ENCODE measurements at regions not wholly inside any gene's neighbourhood (a gene's known extent, or its start where the extent isn't known, plus 50 kb on each side); places are given as distances from the start of the nearest gene placed in this dataset.
A peak's percentile ranks its signal among the peaks of the same experiment; 100 is the strongest.

DNA sequence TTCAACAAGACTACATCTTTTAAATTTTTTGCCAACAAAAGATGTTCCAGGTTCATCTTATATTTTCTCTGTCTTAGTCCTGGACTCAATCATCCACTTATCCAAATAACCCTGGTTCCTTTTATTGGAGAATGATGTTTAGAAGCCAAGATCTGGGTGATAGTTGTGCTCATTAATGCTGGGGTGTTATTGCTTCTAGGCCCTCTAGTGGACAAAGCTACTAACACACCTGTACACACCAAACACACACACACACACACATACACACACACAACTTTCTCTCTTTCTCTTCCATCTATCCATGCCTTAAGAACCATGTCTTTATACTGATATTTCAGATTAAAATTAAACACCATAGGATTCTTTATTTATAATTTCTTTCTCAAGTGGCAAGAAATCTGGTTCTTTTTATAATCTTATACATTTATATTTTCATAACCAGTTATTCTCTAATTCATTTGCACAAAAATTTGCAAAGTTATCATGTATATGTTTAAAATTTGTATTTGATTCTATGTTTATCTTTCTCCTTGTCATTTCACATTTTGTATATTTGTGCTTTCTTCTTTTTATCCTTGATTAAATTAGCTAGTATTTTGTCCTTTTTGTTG is 179.1 kb upstream of the SMIM23 start:
- Histone ChIP-seq H3K9ac (ENCODE audit: low read length) (no peak overlapping the region), H4K20me1 (ENCODE audit: insufficient read depth, low read length) (no peaks in the 10 kb centered on the region), H3K4me3 (ENCODE audit: low read depth, low read length, poor library complexity, severe bottlenecking) (no peak overlapping the region), H3K36me3 (ENCODE audit: insufficient read depth, low read length) (no peaks in the 10 kb centered on the region), H3K9me3 (ENCODE audit: low read length) (no peaks in the 10 kb centered on the region), H3K27me3 (ENCODE audit: insufficient read depth, low read length) (no peaks in the 10 kb centered on the region), H3K9me2 (ENCODE audit: low read depth, low read length) (no peaks in the 10 kb centered on the region), H3F3A (ENCODE audit: insufficient read depth, low read length) (no peaks in the 10 kb centered on the region), H3K79me2 (ENCODE audit: insufficient read depth, low read length) (no peaks in the 10 kb centered on the region), H3K4me2 (ENCODE audit: low read length) (no peak overlapping the region), H3K4me1 (ENCODE audit: insufficient read depth, low read length, severe bottlenecking) (no peaks in the 10 kb centered on the region), H2AFZ (ENCODE audit: low read length) (no peak overlapping the region), H3K27ac (ENCODE audit: low read depth, low read length, poor library complexity, severe bottlenecking) (no peak overlapping the region)
- TF ChIP-seq EZH2 (IDR thresholded peaks at IDR 0.05; ENCODE audit: borderline replicate concordance, low read length), result no peak
- TF ChIP-seq, protein P1, sequence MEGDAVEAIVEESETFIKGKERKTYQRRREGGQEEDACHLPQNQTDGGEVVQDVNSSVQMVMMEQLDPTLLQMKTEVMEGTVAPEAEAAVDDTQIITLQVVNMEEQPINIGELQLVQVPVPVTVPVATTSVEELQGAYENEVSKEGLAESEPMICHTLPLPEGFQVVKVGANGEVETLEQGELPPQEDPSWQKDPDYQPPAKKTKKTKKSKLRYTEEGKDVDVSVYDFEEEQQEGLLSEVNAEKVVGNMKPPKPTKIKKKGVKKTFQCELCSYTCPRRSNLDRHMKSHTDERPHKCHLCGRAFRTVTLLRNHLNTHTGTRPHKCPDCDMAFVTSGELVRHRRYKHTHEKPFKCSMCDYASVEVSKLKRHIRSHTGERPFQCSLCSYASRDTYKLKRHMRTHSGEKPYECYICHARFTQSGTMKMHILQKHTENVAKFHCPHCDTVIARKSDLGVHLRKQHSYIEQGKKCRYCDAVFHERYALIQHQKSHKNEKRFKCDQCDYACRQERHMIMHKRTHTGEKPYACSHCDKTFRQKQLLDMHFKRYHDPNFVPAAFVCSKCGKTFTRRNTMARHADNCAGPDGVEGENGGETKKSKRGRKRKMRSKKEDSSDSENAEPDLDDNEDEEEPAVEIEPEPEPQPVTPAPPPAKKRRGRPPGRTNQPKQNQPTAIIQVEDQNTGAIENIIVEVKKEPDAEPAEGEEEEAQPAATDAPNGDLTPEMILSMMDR (IDR thresholded peaks at IDR 0.05; ENCODE audit: low read length), result peak; percentile 53

DNA sequence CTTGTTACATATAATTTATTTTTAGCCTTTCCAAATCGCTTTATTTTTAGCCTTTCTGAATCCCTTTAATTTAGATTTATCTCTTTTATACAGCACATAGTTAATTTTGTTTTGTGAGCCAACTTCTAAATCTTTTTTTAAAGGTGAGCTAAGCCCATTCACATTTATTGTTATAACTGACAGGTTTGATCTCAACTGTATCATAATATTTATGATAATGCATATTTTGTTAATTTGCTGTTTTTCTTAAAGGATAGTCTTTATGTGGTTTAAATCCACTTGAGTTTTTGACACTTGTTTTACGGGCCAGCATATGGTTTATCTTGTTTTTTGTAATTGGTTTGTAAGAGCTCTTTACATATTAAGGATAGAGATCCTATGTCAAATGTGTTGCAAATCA is 177.8 kb upstream of the SMIM23 start:
- no peaks in the 10 kb centered on the region for H3K4me1 ChIP-seq (ENCODE audit: insufficient read depth, low read length, severe bottlenecking)
- no peak for TF ChIP-seq EZH2 (IDR thresholded peaks at IDR 0.05; ENCODE audit: borderline replicate concordance, low read length)
- TF ChIP-seq, protein P1 (IDR thresholded peaks at IDR 0.05; ENCODE audit: low read length), result no peak
- no peaks in the 10 kb centered on the region for H3K9me3 ChIP-seq (ENCODE audit: low read length)
- no peaks in the 10 kb centered on the region for H4K20me1 ChIP-seq (ENCODE audit: insufficient read depth, low read length)
- no peak overlapping the region for H3K9ac ChIP-seq (ENCODE audit: low read length)
- no peaks in the 10 kb centered on the region for H3K79me2 ChIP-seq (ENCODE audit: insufficient read depth, low read length)
- no peak overlapping the region for H2AFZ ChIP-seq (ENCODE audit: low read length)
- no peaks in the 10 kb centered on the region for H3K27me3 ChIP-seq (ENCODE audit: insufficient read depth, low read length)
- H3K9me2 ChIP-seq (ENCODE audit: low read depth, low read length), result no peaks in the 10 kb centered on the region
- H3K36me3 ChIP-seq (ENCODE audit: insufficient read depth, low read length), result no peaks in the 10 kb centered on the region
- no peak overlapping the region for H3K4me2 ChIP-seq (ENCODE audit: low read length)
- H3F3A ChIP-seq (ENCODE audit: insufficient read depth, low read length), result no peaks in the 10 kb centered on the region
- no peak overlapping the region for H3K4me3 ChIP-seq (ENCODE audit: low read depth, low read length, poor library complexity, severe bottlenecking)
- H3K27ac ChIP-seq (ENCODE audit: low read depth, low read length, poor library complexity, severe bottlenecking), result no peak overlapping the region

DNA sequence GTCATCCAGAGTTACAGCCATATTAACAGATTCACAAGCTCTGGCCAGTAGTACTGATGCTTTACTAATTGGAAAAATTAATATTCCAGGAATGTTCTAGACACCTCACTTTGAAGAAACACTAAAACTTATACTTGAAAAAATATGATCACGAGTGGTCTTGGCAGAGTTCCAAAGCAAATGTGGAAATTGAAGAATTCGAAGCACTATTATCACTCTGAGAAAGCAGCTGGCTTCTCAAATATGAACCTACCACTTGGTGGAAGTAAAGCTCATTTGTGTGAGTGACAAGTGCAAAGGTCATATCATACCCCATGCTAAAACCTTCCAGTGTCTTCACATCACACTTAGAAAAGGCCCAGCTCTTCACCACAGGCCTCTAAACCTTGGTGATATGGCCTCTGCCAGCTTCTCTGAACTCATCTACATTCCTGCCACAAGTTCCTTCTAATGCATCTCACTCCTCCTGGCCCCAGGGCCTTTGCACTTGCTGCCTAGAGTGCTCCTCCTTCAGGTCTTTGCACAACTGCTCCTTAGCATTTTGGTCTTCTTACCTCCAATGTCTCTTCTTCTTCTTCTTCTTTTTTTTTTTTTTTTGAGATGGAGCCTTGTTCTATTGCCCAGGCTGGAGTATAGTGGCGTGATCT is 175.7 kb upstream of the SMIM23 start:
- H3K9me2 ChIP-seq (ENCODE audit: low read depth, low read length), result no peaks in the 10 kb centered on the region
- no peak overlapping the region for H3K4me3 ChIP-seq (ENCODE audit: low read depth, low read length, poor library complexity, severe bottlenecking)
- H2AFZ ChIP-seq (ENCODE audit: low read length), result no peak overlapping the region
- H3K9ac ChIP-seq (ENCODE audit: low read length), result no peak overlapping the region
- no peaks in the 10 kb centered on the region for H3F3A ChIP-seq (ENCODE audit: insufficient read depth, low read length)
- H4K20me1 ChIP-seq (ENCODE audit: insufficient read depth, low read length), result no peaks in the 10 kb centered on the region
- no peak overlapping the region for H3K27ac ChIP-seq (ENCODE audit: low read depth, low read length, poor library complexity, severe bottlenecking)
- H3K36me3 ChIP-seq (ENCODE audit: insufficient read depth, low read length), result no peaks in the 10 kb centered on the region
- H3K4me1 ChIP-seq (ENCODE audit: insufficient read depth, low read length, severe bottlenecking), result no peaks in the 10 kb centered on the region
- TF ChIP-seq EZH2 (IDR thresholded peaks at IDR 0.05; ENCODE audit: borderline replicate concordance, low read length), result no peak
- TF ChIP-seq, protein P1 (IDR thresholded peaks at IDR 0.05; ENCODE audit: low read length), result no peak
- H3K79me2 ChIP-seq (ENCODE audit: insufficient read depth, low read length), result no peaks in the 10 kb centered on the region
- H3K4me2 ChIP-seq (ENCODE audit: low read length), result no peak overlapping the region
- H3K27me3 ChIP-seq (ENCODE audit: insufficient read depth, low read length), result no peaks in the 10 kb centered on the region
- H3K9me3 ChIP-seq (ENCODE audit: low read length), result no peaks in the 10 kb centered on the region
